Calu3 (cell line): ENCODE measurements at regions not wholly inside any gene's neighbourhood (a gene's known extent, or its start where the extent isn't known, plus 50 kb on each side); places are given as distances from the start of the nearest gene placed in this dataset.

Experiments used
- BruUV-seq: library from RNA; stranded (reverse); fragments of 400-500 nt; replicated peaks from 2 replicates; lab custom pipeline; 2021; lab: Mats Ljungman, UMichigan
- CTCF ChIA-PET: fragments of 300-600 bp; sonication (Branson Sonifier 250); formaldehyde crosslinking; loops from one replicate; lab custom pipeline; 2022; ENCODE audit warnings: antibody characterized with exemption; lab: Charles Lee
- DNase-seq: peaks from one replicate; pipeline ENCODE4 v3.0.0; 2022
- H3K27ac Mint-ChIP-seq: one replicate; pipeline ENCODE4 v1.8.0; 2022; ENCODE audit warnings: mixed read lengths; ENCODE audit not compliant: unreplicated experiment
- H3K27me3 Mint-ChIP-seq: one replicate; pipeline ENCODE4 v1.8.0; 2022; ENCODE audit warnings: mixed read lengths; ENCODE audit not compliant: unreplicated experiment
- H3K36me3 Mint-ChIP-seq: one replicate; pipeline ENCODE4 v1.8.0; 2022; ENCODE audit warnings: mild to moderate bottlenecking, moderate library complexity, mixed read lengths; ENCODE audit not compliant: insufficient read depth, unreplicated experiment
- H3K4me1 Mint-ChIP-seq: one replicate; pipeline ENCODE4 v1.8.0; 2022; ENCODE audit warnings: mild to moderate bottlenecking, low read depth, mixed read lengths; ENCODE audit not compliant: unreplicated experiment
- H3K4me3 Mint-ChIP-seq: one replicate; pipeline ENCODE4 v1.8.0; 2022; ENCODE audit warnings: mild to moderate bottlenecking, low read depth, moderate library complexity, mixed read lengths; ENCODE audit not compliant: unreplicated experiment
- H3K9me3 Mint-ChIP-seq: one replicate; pipeline ENCODE4 v1.8.0; 2022; ENCODE audit warnings: low read depth, mixed read lengths; ENCODE audit not compliant: unreplicated experiment
- intact Hi-C: fragments of 100-400 bp; cut with micrococcal nuclease; formaldehyde crosslinking; loops from one replicate; pipeline ENCODE4 v1.10.0; 2022; ENCODE audit not compliant: unreplicated experiment
- TF ChIP-seq, protein P1 (sequence below): fragments of 200-600 bp; IDR thresholded peaks from one replicate; pipeline ENCODE4 v1.8.0; 2022; ENCODE audit warnings: antibody characterized with exemption; ENCODE audit not compliant: unreplicated experiment

DNA sequence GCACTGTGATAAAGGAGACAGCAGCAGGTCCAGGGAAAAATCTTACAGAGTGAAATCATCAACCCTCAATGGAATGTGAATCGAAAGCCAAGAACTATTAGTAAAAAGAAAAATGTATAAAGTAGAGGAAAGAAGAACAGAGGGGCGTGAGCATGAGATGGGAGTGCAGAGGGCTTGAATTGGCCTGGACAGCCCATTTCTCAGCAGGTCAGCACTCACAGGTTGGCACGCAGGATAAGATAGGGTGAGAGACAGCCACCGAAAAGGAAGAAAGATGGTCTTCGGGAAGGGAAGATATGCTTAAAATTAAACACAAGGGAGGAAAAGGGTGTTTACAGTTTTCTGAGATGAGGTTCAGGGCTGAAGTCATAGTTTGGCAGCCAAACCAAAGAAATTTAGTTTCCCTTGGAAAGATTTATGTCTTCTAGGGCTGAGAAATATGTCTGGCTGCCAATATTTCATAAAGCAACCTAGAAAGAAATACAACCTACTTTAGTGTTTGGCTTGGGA, 524.7 kb downstream of the SPATA31D1 start:
- intact Hi-C loops, result no loop called here
- CTCF ChIA-PET, result no interaction called here
- H3K27ac Mint-ChIP-seq, result no peak overlapping the region

DNA sequence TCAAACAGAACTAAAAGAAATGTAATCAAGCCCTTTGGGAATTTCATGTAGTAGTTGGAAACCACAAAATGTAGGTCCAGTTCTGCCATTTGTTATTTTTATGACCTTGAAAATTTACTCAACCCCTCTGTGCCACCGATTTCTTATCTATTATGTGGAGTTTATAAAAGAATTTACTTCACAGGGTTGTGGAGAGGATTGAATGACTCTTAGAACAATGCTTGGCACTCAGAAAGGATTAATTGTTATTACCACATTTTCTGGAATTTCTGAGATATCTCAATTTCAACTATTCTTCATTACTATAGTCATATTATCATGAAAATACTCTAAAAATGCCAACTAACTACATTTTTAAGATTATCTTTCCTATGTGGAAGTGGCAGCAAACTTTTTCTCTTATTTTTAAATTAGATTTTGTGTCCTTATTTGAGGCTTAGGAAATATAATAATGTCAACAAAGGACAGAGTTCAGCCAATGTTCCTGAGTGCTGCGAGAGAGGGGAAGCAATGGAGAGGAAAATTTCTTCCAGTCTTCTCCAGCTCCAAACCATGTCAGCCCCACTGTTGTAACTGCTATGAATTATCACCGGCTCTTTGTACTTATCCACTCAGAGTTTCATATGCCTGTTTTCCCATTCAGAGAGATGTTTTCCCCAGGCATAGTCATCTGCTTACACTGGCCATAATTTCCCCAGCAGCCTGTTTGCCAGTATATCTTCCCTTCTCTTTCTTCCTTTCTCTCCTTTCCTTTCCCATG, 525.6 kb downstream of the SPATA31D1 start:
- Mint-ChIP-seq H3K27ac (no peak overlapping the region), H3K4me3 (no peak overlapping the region), H3K27me3 (no peaks in the 10 kb centered on the region), H3K4me1 (no peaks in the 10 kb centered on the region), H3K9me3 (no peaks in the 10 kb centered on the region), H3K36me3 (no peaks in the 10 kb centered on the region)
- no TSS peak for BruUV-seq
- CTCF ChIA-PET, result no interaction called here
- TF ChIP-seq, protein P1, sequence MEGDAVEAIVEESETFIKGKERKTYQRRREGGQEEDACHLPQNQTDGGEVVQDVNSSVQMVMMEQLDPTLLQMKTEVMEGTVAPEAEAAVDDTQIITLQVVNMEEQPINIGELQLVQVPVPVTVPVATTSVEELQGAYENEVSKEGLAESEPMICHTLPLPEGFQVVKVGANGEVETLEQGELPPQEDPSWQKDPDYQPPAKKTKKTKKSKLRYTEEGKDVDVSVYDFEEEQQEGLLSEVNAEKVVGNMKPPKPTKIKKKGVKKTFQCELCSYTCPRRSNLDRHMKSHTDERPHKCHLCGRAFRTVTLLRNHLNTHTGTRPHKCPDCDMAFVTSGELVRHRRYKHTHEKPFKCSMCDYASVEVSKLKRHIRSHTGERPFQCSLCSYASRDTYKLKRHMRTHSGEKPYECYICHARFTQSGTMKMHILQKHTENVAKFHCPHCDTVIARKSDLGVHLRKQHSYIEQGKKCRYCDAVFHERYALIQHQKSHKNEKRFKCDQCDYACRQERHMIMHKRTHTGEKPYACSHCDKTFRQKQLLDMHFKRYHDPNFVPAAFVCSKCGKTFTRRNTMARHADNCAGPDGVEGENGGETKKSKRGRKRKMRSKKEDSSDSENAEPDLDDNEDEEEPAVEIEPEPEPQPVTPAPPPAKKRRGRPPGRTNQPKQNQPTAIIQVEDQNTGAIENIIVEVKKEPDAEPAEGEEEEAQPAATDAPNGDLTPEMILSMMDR, result no peak
- no peak for DNase-seq
- intact Hi-C loops, result no loop called here

More for the DNA sequence above, 524.7 kb downstream of the SPATA31D1 start:
- TF ChIP-seq, protein P1, result no peak
- no peaks in the 10 kb centered on the region for H3K36me3 Mint-ChIP-seq
- no peaks in the 10 kb centered on the region for H3K4me1 Mint-ChIP-seq
- no peaks in the 10 kb centered on the region for H3K27me3 Mint-ChIP-seq
- DNase-seq, result no peak
- H3K9me3 Mint-ChIP-seq, result no peaks in the 10 kb centered on the region
- no TSS peak for BruUV-seq
- no peak overlapping the region for H3K4me3 Mint-ChIP-seq

DNA sequence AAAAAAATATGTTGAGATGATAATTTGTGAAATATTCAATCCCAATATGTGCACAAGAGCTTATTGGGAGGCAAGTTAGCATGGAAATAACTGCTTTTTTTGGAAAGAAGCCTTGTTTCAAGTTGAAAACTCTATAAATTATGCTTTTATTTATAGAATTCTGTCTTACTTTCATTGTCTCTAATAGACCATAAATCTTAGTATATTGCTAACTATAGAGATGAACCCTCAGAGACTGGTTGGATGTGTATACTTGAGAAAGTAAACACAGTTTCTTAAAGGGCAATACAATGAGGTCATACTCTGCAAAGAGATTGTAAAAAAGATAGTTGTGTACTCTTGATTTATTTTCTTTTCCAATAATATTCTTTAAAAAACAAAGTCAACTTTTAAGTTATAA, 530.3 kb downstream of the SPATA31D1 start:
- BruUV-seq, result no TSS peak
- Mint-ChIP-seq H3K4me3 (no peak overlapping the region), H3K36me3 (no peaks in the 10 kb centered on the region), H3K9me3 (no peaks in the 10 kb centered on the region), H3K27me3 (no peaks in the 10 kb centered on the region), H3K27ac (no peak overlapping the region), H3K4me1 (no peaks in the 10 kb centered on the region)
- TF ChIP-seq, protein P1, result no peak
- intact Hi-C loops, result no loop called here
- DNase-seq, result no peak
- CTCF ChIA-PET, result no interaction called here

DNA sequence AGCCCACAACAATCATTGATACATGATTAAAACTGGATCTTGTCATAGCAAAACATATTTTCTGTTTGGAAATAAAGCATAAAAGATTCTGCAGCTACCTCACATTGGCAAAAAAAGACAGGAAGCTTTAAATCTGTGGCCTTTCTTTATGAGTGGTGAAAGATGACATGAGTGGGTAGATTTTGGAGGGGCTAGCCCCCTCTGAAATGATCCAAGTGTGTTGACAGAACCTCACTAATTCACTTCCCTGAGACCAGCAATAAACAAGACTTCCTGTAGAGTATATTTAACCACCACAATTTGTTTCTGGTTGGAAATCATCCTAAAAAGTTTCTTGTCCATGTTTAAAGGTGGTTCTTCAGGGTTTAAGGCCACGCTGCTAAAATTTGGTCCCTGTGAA, 530.8 kb downstream of the SPATA31D1 start:
- intact Hi-C loops, result no loop called here
- H3K27ac Mint-ChIP-seq, result no peak overlapping the region
- TF ChIP-seq, protein P1, result no peak
- H3K4me1 Mint-ChIP-seq, result no peaks in the 10 kb centered on the region
- no peaks in the 10 kb centered on the region for H3K27me3 Mint-ChIP-seq
- BruUV-seq, result no TSS peak
- no peaks in the 10 kb centered on the region for H3K36me3 Mint-ChIP-seq
- H3K4me3 Mint-ChIP-seq, result no peak overlapping the region
- CTCF ChIA-PET, result no interaction called here
- DNase-seq, result no peak
- H3K9me3 Mint-ChIP-seq, result no peaks in the 10 kb centered on the region
